Trophoblast cell (in vitro differentiated cells and primary cell): ENCODE measurements at regions not wholly inside any gene's neighbourhood (a gene's known extent, or its start where the extent isn't known, plus 50 kb on each side); places are given as distances from the start of the nearest gene placed in this dataset.
"Not testable (repeated sequence)": the region's sequence is repeated elsewhere in the genome, so short reads cannot be mapped to it uniquely, and the experiment has no call there.

Experiments used
- DNase-seq, 2 donors: peaks; one replicate each; pipeline ENCODE4 v3.0.0-alpha.2; 2016
- H2AFZ ChIP-seq: 2 replicates; pipeline ENCODE4 v1.6.1; 2013; ENCODE audit warnings: low read length, moderate library complexity, mild to moderate bottlenecking; ENCODE audit not compliant: insufficient read depth, poor library complexity
- H2AK5ac ChIP-seq: 2 replicates; pipeline ENCODE4 v1.6.1; 2013; ENCODE audit warnings: mild to moderate bottlenecking, low read length
- H2BK120ac ChIP-seq: 2 replicates; pipeline ENCODE4 v1.6.1; 2013; ENCODE audit warnings: low read length, mild to moderate bottlenecking, moderate library complexity; ENCODE audit not compliant: insufficient read depth, poor library complexity
- H2BK12ac ChIP-seq: 2 replicates; pipeline ENCODE4 v1.6.1; 2013; ENCODE audit warnings: mild to moderate bottlenecking, low read length, moderate library complexity
- H2BK5ac ChIP-seq: 2 replicates; pipeline ENCODE4 v1.6.1; 2013; ENCODE audit warnings: low read length, low read depth, moderate library complexity, mild to moderate bottlenecking; ENCODE audit not compliant: poor library complexity
- H3K14ac ChIP-seq: 2 replicates; pipeline ENCODE4 v1.6.1; 2013; ENCODE audit warnings: mild to moderate bottlenecking, low read length
- H3K18ac ChIP-seq: 2 replicates; pipeline ENCODE4 v1.6.1; 2013; ENCODE audit warnings: mild to moderate bottlenecking, low read length
- H3K23ac ChIP-seq: 2 replicates; pipeline ENCODE4 v1.6.1; 2013; ENCODE audit warnings: low read length
- H3K27ac ChIP-seq: 2 replicates; pipeline ENCODE4 v1.5.1; 2013; ENCODE audit warnings: low read depth, mild to moderate bottlenecking, inconsistent platforms, low read length, moderate library complexity
- H3K27me3 ChIP-seq: 2 replicates; pipeline ENCODE4 v1.6.1; 2013; ENCODE audit warnings: inconsistent platforms, mild to moderate bottlenecking, low read length, moderate library complexity; ENCODE audit not compliant: insufficient read depth
- H3K36me3 ChIP-seq, 2 experiments: 1 replicate in 1 of 2; 2 replicates in 1 of 2; pipeline ENCODE4 v1.6.1; 2013; ENCODE audit warnings: low read length in 2 of 2, mild to moderate bottlenecking in 2 of 2, moderate library complexity in 1 of 2; ENCODE audit not compliant: insufficient read depth in 2 of 2, control insufficient read depth in 1 of 2
- H3K4ac ChIP-seq: 2 replicates; pipeline ENCODE4 v1.6.1; 2013; ENCODE audit warnings: low read depth, mild to moderate bottlenecking, low read length, moderate library complexity
- H3K4me1 ChIP-seq, 2 experiments: 1 replicate in 1 of 2; 2 replicates in 1 of 2; pipeline ENCODE4 v1.6.1; 2013; ENCODE audit warnings: low read length in 2 of 2, mild to moderate bottlenecking in 2 of 2, moderate library complexity in 1 of 2; ENCODE audit not compliant: insufficient read depth in 2 of 2, control insufficient read depth in 1 of 2
- H3K4me2 ChIP-seq: 2 replicates; pipeline ENCODE4 v1.6.1; 2013; ENCODE audit warnings: inconsistent platforms, mild to moderate bottlenecking, low read length, moderate library complexity
- H3K4me3 ChIP-seq: 2 replicates; pipeline ENCODE4 v1.5.1; 2013; ENCODE audit warnings: mild to moderate bottlenecking, low read depth, low read length, inconsistent platforms
- H3K79me1 ChIP-seq: one replicate; pipeline ENCODE4 v1.6.1; 2013; ENCODE audit warnings: low read length
- H3K79me2 ChIP-seq: 2 replicates; pipeline ENCODE4 v1.6.1; 2013; ENCODE audit warnings: low read length, mild to moderate bottlenecking; ENCODE audit not compliant: control insufficient read depth, insufficient read depth, poor library complexity
- H3K9ac ChIP-seq: 2 replicates; pipeline ENCODE4 v1.6.1; 2013; ENCODE audit warnings: mild to moderate bottlenecking, low read length
- H3K9me3 ChIP-seq: 2 replicates; pipeline ENCODE4 v1.6.1; 2013; ENCODE audit warnings: low read depth, mild to moderate bottlenecking, control low read depth, inconsistent platforms, low read length; ENCODE audit not compliant: insufficient read depth
- H4K12ac ChIP-seq: 2 replicates; pipeline ENCODE4 v1.6.1; 2013; ENCODE audit warnings: low read depth, mild to moderate bottlenecking, low read length, moderate library complexity
- H4K8ac ChIP-seq: 2 replicates; pipeline ENCODE4 v1.6.1; 2013; ENCODE audit warnings: low read depth, mild to moderate bottlenecking, low read length, moderate library complexity
- H4K91ac ChIP-seq: one replicate; pipeline ENCODE4 v1.6.1; 2013; ENCODE audit warnings: low read depth, mild to moderate bottlenecking, low read length, moderate library complexity
- WGBS: extraction: QIAGEN DNeasy Blood & Tissue Kit; methylation state at CpG from one replicate; pipeline ENCODE4 v1.1.7; 2013; ENCODE audit warnings: missing lambda C conversion rate; ENCODE audit not compliant: insufficient read length, insufficient coverage; ENCODE audit errors: extremely low coverage; 5-methylcytosine and 5-hydroxymethylcytosine counted together

DNA sequence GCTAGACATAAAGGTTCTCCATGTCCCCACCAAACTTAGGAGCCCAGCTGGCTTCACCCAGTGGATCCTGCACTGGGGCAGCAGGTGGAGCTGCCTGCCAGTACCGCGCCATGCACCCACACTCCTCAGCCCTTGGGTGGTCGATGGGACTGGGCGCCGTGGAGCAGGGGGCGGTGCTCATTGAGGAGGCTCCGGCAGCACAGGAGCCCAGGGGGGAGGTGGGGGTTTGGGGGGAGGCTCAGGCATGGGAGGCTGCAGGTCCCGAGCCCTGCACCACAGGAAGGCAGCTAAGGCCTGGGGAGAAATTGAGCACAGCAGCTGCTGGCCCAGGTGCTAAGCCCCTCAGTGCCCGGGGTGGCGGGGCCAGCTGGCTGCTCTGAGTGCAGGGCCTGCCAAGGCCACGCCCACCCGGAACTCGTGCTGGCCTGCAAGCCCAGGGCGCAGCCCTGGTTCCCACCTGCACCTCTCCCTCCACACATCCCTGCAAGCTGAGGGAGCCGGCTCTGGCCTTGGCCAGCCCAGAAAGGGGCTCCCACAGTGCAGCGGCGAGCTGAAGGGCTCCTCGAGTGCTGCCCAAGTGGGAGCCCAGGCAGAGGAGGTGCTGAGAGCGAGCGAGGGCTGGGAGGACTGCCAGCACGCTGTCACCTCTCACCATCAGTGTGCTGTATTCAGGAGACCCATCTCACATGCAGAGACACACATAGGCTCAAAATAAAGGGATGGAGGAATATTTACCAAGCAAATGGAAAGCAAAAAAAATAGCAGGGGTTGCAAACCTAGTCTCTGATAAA is 422.5 kb downstream of the NUP35 start:
- not testable (repeated sequence) for H2BK12ac ChIP-seq, H2AFZ ChIP-seq, H3K14ac ChIP-seq, H3K27me3 ChIP-seq, H3K79me1 ChIP-seq, H3K18ac ChIP-seq, H3K36me3 ChIP-seq, H3K4ac ChIP-seq, H4K12ac ChIP-seq, H3K4me3 ChIP-seq, H3K4me1 ChIP-seq, H2BK5ac ChIP-seq, H3K9me3 ChIP-seq, H3K4me2 ChIP-seq, H4K91ac ChIP-seq, H3K79me2 ChIP-seq, H3K27ac ChIP-seq, H3K9ac ChIP-seq, H4K8ac ChIP-seq, H2AK5ac ChIP-seq, H2BK120ac ChIP-seq, H3K23ac ChIP-seq, DNase-seq
- WGBS, result no CpG with 5 or more reads among the region's 21 CpGs

DNA sequence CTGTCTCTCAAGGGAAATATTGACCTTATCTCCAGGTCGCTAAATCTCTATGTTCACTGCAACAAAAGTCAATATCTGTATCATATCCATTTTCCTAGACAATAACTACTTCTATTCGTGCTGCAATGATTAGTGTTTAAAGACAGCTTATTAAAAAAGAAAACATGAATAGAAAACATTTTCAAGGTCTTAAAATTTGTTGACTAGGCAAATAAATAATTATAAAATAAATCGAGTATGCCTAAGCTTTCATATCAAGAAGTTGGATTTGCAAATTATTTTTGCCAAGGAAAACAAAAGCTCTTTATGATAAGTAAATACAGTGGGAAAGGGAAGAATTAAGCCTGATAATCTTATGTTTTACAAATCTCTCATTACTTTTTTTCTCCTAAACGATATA is 428.5 kb downstream of the NUP35 start:
- no peak overlapping the region for H2AFZ ChIP-seq
- H2BK120ac ChIP-seq, result no peak overlapping the region
- no peaks in the 10 kb centered on the region for H3K36me3 ChIP-seq
- no peak overlapping the region for H3K9ac ChIP-seq
- no peak overlapping the region for H3K23ac ChIP-seq
- no peak overlapping the region for H2BK12ac ChIP-seq
- no peaks in the 10 kb centered on the region for H3K9me3 ChIP-seq
- DNase-seq, result no peak
- H3K4me1 ChIP-seq, result no peaks in the 10 kb centered on the region
- WGBS, result no CpG with 5 or more reads among the region's 4 CpGs
- no peak overlapping the region for H3K27ac ChIP-seq
- H3K4ac ChIP-seq, result no peak overlapping the region
- H3K4me3 ChIP-seq, result no peak overlapping the region
- no peak overlapping the region for H4K91ac ChIP-seq
- H3K27me3 ChIP-seq, result no peaks in the 10 kb centered on the region
- no peak overlapping the region for H3K4me2 ChIP-seq
- no peak overlapping the region for H2BK5ac ChIP-seq
- H4K8ac ChIP-seq, result no peak overlapping the region
- H3K79me1 ChIP-seq, result no peaks in the 10 kb centered on the region
- H2AK5ac ChIP-seq, result no peak overlapping the region
- H3K14ac ChIP-seq, result no peak overlapping the region
- no peak overlapping the region for H4K12ac ChIP-seq
- no peaks in the 10 kb centered on the region for H3K79me2 ChIP-seq
- no peak overlapping the region for H3K18ac ChIP-seq

DNA sequence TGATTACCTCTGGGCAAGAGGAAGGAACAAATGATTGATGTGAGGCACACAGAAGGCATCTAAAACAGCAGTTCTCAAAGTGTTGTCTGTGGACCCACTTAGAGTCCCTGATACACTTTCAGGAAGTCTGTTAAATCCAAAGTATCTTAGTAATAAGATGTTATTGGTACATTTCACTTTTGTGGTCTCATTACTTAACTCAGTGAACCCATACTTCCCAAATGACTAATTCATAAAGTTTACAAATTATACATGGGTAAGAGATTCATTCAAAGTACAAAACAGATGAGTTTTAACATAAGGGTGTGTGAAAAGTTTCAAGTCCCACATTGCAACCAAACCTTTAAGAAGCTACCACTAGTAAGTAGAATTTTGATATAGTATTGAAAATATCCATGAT is 440.5 kb downstream of the NUP35 start:
- Histone ChIP-seq H3K4me2 (no peak overlapping the region), H3K4me3 (no peak overlapping the region), H2BK120ac (no peak overlapping the region), H4K91ac (no peak overlapping the region), H4K8ac (no peak overlapping the region), H3K14ac (no peak overlapping the region), H3K4me1 (no peaks in the 10 kb centered on the region), H2BK5ac (no peak overlapping the region), H3K27ac (no peak overlapping the region), H3K18ac (no peak overlapping the region), H2BK12ac (no peak overlapping the region), H3K9me3 (no peaks in the 10 kb centered on the region), H3K27me3 (no peaks in the 10 kb centered on the region), H3K23ac (no peak overlapping the region), H3K9ac (no peak overlapping the region), H3K36me3 (no peaks in the 10 kb centered on the region), H3K79me1 (no peaks in the 10 kb centered on the region), H3K79me2 (no peaks in the 10 kb centered on the region), H3K4ac (no peak overlapping the region), H2AFZ (no peak overlapping the region), H4K12ac (no peak overlapping the region), H2AK5ac (no peak overlapping the region)
- no peak for DNase-seq

DNA sequence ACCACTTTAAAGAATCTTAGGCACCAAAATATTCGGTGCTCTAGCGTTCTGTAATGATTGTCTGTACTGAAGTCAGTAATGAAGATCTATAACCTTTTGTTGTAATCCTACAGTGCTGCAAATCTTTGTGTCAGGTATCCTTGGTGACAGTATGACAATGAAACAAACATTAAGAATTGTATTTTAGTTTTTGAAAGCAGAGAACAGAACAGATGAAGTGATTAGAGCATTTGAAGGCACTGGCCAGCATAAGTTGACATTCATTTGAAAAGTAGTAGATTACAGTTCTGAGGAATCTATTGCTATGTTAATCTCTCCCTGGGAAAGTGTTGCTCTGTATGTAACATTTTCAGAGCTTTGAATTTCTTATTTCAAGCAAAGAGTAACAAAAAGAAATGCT is 451.2 kb downstream of the NUP35 start:
- no peak overlapping the region for H2AFZ ChIP-seq
- H4K91ac ChIP-seq, result no peak overlapping the region
- H3K79me2 ChIP-seq, result no peaks in the 10 kb centered on the region
- no peak overlapping the region for H2BK12ac ChIP-seq
- H3K4me1 ChIP-seq, result no peaks in the 10 kb centered on the region
- no peak overlapping the region for H2BK5ac ChIP-seq
- peaks cover 2% of the 10 kb centered on the region for H3K9me3 ChIP-seq
- no peaks in the 10 kb centered on the region for H3K79me1 ChIP-seq
- no peak overlapping the region for H3K4me2 ChIP-seq
- H3K18ac ChIP-seq, result no peak overlapping the region
- H3K27me3 ChIP-seq, result no peaks in the 10 kb centered on the region
- H3K14ac ChIP-seq, result no peak overlapping the region
- H3K4ac ChIP-seq, result no peak overlapping the region
- no peak overlapping the region for H2AK5ac ChIP-seq
- H4K8ac ChIP-seq, result no peak overlapping the region
- H4K12ac ChIP-seq, result no peak overlapping the region
- H3K23ac ChIP-seq, result no peak overlapping the region
- no peak overlapping the region for H3K4me3 ChIP-seq
- no CpG with 5 or more reads among the region's 2 CpGs for WGBS
- DNase-seq, result no peak
- no peak overlapping the region for H2BK120ac ChIP-seq
- no peak overlapping the region for H3K27ac ChIP-seq
- H3K9ac ChIP-seq, result no peak overlapping the region
- no peaks in the 10 kb centered on the region for H3K36me3 ChIP-seq
